Renal pelvis (tissue), 1 donor: ENCODE measurements at regions not wholly inside any gene's neighbourhood (a gene's known extent, or its start where the extent isn't known, plus 50 kb on each side); places are given as distances from the start of the nearest gene placed in this dataset.

Experiments used
- DNase-seq: peaks from one replicate; pipeline ENCODE4 v3.0.0-alpha.2; 2013

DNA sequence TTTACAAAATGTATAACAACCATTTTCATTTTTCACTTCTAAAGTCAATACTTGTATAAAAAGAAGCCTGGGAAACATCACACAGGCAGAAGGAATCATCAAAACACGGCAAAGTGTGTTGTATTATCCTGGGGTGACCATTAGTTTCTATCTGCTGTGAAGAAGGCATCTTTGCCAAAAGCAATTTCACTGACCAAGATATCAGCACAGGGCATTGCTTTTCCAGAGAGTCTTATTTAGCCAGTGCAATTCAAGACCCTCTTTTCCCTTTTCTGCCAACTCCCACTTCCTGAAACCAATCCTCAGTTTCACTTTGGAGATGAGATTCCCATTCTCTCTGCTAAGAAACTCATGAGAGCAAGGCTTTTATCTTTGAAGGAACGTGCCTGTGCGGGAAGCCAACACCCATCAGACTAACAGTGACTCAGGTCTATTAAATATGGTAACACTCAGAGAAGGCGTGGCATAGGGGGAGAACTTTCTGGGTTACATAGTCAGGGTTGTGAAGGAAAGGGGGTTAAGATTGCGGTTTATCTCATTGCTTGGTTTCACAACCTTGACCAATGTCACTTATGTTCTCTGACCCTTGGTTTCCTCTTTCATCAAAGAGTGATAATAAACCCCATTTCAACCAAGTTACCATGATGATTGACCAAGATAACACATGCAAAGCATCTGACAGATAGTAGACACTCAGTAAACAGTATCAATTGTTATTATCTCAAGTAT is 666.9 kb upstream of the KLF4 start:
- no peak for DNase-seq

DNA sequence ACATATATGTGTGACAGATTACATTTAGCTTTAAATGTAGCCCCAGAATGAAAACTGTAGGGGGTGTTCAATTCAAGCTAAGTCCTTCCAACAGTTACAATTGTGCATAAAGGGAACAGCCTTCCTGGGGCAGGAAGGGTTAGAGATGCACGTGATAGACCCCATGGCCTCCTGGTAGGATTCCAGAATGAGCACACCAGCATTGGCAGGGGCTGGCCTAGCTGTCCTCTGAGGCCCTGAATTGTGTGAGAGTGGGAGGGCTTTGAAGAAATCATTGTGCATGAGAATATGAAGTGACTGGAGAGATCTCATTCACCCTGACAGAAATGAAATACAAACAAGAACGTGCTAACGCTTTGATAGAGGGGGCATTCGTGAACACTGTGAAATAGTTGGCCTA is 663.8 kb upstream of the KLF4 start:
- no peak for DNase-seq

DNA sequence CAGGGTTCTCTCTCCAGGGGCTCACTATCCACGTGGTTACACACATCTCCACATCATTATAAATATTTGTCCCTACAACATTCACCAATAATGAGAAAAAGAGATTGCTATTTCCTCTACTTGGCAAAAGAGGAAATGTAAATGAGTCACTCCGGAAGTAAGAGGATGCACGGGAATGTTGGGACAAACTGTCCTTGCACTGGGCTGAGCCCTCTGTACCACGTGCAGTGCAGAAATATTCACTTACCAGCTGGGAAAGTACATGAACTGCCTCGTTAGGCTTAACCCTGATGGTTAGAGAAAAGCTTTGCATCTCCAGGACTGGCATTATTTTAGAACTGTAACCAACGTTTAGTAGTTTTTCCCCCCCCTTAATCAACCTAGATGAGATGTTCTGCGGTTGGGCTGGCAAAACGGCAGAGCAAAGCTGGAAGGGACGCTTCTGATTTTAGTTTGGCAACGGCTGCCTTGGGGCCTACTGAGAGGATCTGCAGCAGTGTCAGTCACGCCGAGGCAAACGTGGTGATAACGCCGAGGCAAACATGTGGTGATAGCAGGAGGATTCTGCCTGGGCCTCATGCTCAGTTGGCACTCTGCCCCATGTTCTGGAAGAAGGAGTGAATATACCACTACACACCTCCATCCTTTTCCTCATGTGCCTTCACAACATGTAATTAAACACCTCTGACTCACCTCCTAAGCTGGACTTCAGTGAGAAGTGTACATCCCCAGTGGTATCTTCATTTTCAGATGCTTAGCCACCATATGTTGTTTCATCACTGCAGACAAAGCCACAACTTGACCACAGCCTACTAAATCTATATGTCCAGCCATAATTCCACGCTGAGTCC is 661.4 kb upstream of the KLF4 start:
- no peak for DNase-seq

DNA sequence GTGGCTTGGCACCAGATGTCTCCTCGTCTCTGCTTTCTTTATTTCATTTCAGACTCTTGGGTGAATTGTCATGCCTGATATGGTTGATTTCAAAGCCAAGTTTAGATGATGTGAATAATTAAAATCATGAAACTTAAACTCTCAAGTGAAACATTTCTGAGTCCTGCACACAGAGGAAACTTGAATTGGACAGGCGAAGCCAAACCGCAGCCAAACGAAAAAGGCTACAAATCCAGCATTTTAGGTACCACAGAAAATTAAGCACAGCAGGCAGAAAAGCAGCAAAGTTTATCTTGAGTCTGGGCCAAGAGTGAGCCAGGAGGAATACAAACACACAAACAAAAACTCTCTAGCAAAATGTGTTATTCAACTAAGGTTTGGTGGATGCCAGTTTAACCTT is 659.8 kb upstream of the KLF4 start:
- no peak for DNase-seq

DNA sequence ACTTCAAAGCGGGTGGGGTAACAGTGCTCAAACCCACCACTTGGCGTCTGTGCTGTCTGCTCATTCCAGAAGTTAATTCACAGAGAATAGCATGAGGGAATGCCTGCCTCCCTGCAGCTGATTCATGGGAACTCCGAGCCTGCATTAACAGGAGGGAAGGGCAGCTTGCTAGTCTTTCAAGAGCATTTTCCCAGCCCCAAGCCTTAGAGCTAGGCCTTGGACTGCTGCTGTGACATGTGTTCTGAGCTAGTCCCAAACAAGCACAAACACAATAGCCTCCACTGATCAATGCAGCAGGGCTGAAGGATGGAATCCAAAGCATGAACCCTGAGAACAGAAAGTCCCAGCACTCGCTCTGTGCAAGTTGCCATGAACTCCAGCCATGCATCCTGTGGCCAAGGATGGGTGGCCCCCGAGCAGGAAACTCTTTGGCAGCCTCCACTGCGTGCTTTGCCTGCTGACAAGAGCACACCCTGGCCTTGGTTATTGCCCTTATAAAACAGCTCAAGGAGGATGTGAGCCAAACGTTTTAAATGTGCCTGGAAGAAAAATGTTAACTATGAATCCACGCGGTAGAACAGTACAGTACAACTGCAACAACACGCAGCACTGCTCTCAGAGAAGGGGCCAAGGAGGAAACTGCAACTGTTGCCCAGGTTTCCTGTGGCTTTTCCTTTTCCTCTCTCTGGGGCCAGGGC is 653.1 kb upstream of the KLF4 start:
- DNase-seq: peak; percentile 63

DNA sequence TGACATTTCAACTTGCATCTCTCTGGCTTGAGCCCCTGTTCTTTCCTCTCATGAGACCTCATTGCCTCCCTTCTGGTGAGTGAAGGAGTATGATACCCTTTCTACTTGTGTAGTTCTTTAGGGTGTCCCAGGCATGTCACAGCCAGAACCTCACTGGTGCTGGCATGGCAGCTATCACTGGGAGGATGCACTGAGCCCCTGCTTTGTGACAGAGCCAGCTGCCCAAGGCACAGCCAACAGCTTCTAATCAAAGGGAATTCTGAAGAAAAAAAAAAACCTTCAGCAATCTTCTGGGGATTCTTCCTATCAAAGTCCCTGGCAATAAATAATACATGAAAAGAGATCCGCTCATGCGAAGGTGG is 652.6 kb upstream of the KLF4 start:
- no peak for DNase-seq

DNA sequence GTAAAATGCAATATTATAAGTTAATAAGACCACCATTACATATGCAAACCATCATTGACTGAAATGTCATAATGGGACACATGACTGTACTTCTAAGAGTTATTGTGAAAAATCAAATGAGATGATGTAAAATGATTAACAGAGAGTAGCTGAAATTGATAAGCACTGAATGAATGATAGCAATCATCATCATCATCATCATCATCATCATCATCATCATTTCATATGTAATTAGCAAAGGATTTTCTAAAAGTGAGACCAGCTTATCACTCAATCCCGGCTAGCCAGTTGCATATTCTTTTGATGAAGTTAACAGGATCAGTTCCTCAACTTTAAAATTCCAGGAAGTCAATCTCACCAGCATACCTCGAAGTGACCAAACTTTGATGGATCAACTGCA is 650.3 kb upstream of the KLF4 start:
- no peak for DNase-seq

DNA sequence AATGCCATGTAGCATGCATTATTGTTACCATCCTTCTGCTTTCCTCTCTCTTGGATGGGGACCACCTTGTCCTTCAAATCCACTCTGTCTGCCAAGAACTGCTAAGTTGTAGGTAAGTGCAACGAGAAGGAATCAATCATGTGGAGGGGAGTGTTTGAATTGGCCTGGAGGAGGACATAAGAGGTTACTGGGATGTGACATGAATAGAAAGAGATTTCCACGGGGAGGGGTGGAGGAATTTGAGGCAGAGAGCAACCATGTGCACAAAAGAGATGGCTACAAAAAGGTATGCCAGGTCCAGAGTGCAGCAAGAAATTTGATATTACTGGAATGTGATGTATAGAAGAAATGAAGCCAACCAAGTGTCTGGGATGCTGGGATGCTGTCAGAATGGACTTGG is 648.9 kb upstream of the KLF4 start:
- DNase-seq: peak; percentile 54

DNA sequence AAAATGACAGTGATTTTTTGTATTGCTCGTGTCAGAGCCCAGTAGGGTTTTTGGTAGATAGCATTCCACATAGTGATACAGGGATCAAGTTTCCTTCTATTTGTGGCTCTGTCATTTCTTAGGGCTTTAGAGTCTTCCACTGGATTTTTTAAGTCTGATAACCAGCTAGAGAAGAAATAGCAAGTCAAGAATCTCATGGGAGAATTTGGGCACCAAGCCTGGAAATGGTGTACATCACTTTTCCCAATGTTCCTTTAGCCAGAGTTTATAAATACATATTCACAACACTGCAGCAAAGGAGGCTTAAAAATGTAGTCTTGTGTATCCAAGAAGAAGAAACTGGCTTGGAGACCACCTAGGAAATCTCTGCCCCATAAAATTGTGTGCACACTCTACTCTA is 647.1 kb upstream of the KLF4 start:
- no peak for DNase-seq

DNA sequence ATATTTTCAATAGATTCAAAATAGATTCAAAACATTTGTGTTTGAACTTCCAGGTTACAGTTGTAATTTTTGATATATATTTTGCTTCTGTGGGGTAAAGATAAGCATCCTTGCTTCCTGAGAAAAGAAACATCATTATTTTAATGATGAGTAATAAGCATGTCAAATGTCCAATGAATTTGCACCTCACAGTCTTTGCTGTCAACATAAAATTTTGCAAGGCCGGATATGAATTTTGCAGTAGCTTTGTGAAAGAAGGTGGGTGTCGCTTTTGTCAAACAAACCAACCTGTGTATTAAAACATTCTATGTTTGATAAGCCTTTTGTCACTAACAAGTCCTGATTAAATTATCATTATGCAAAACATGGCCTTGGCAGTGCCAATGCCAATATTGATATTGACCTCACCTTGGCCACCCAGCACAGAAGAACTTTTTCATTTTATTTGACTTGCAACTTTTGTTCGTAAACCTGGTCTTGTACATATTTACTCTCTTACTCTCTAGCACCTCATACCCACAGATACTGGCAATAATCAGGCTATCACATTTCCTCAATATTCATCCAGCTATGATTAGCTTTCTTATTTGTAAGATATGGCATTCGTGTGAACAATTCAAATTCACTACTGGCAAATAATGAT is 645.0 kb upstream of the KLF4 start:
- DNase-seq: no peak

DNA sequence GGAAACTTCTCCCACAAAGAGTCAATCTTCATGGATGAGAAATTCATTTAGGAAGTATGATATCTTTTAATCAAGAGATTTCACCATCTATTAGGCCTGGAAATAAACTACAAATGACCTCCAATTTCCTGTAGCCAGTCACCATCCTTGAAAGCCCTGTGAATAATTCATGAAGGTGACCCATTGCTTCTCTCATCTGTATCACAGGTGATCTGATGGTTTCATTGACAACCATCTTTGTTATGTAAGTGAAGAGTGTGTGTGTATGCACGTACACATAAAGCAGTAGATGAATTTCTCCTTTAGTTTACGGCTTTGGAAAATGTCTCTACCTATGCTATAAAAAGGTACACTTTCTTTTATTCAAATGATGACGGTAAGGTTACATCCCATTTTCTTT is 644.1 kb upstream of the KLF4 start:
- DNase-seq: no peak

DNA sequence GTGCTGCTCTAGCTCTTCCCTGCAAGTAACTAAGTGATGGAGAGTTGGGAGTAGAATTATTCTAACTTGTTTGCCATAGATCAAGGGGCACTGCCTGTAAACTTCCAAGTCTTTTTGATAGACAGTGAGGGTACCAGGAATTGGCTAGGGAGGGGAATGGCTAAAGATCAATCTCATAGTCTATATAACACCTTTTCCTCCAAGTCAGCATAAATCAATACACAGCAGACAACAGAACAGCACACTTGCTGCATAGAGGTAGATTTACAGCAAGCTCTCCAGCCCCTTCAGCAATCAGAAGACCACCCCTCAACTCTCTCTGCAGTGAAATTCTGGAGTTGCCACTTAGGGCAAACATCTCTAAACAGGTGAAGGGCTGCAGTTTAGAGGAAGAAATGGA is 643.5 kb upstream of the KLF4 start:
- DNase-seq: no peak

DNA sequence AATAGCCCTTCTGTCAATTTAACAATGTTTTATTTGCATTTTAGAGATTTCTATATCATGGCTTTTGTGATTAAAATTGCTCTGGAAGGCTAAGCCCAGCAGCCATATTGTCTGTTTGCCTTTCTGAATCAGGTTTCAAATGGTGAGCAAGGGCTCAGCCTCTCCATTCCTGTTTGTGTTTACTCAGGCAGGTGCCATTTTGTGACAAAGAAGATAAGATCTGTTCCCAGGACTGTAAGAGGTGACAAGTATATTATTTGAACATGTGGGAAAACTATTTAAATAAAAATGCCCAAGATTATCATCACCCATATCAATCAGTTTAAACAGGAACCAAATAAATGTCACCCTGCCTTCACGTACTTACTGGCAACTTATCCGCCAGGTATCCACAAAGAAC is 641.3 kb upstream of the KLF4 start:
- DNase-seq: no peak

DNA sequence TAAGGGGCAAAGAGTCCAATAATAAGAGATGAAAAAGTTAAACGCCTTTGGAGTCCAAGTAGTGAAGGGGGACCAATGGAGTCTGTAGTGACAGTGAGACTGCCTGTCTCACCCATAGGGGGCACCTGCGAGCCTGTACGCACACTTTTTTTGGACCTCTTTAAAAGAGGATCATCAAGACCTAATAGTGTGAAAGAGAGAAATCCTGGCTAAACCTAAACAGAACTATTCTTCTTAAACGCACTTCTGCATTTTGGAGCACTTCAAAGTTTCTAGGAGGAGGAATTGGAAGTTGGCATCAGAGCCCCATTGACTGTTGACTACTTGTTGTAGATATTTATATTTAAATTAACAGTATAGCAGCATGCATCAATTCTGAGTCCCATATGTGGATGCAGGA is 636.1 kb upstream of the KLF4 start:
- DNase-seq: no peak

DNA sequence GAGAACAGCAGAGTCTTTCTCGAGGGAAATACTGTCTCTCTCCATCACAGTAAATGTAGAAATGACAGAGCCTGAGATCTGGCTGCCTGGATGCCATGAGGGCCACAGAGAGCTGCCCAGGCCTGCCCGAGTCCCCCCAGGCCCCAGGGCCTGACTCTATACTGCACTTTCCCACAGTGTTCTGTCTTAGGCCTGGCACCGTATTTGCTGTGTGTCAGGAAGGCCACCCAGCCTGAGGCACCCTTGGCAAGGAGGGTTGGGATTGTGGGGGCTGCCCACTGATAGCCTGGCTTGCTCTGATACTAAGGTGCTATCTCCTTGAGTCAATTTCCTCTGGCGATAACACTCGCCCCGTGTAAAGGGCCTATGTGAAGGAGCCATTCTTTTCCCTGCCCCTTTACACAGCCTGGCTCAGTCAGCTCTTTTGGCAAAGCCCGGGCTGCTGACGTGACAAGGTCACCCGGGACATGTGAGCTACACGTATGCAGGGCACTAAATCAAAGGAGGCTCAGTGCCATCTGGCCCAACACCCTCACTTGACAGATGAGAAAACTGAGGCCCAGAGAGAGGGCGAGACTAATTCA is 630.1 kb upstream of the KLF4 start:
- DNase-seq: no peak

DNA sequence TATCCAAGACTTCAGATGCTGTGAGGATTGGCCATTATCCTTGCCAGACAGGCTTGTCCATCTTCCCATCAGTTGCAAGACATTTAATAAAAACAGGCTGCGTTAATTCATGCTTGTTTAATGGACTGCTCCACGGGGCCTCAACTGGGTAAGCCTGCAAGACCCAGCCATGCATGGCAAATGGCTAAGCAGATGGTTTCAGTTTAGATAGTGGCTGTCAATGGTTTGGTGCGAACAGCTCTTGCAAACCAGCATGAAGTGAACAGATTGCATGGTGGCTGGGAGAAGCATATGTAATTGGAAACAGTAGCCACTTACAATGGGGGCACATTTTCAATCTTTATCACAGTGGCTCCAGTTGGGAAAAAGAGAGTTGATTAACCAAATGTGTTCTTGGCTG is 628.2 kb upstream of the KLF4 start:
- DNase-seq: peak; percentile 9

DNA sequence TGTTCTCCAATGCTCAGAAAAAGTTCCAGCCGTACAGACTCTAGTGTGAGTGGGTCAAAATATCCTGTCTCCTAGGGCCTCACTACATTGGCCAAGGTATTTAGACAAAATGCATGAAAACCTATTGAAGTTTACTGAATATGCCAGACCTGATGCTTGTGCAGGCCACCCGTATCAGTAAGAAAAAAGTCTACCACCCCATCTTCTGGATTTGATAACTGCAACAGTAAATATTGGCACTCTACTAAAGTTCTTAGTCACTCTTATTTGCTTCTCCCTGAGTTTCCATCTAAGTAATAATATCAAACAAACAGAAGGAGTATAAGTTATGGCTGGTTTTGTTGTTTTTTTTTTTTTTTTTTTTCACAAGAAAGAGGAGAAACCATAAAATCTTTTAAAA is 627.7 kb upstream of the KLF4 start:
- DNase-seq: no peak

DNA sequence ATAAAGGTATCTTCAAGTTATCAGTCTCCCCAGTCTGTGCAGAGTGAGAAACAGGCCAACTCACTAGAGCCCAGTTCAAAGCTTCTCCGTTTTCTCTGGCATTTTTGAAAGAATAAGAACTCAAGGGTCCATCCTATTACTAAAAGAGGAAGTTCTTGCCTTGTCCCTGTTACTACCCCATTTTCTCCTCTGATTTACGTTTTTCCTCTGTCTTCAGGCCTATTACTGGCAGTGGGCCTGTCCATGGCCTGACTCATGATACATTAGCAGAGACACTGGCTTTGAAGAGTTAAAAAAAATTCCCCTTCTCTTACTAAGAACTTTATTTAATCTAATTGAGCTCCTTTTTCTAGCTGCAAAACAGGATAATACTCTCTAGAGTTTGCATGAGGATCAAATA is 624.0 kb upstream of the KLF4 start:
- DNase-seq: no peak

DNA sequence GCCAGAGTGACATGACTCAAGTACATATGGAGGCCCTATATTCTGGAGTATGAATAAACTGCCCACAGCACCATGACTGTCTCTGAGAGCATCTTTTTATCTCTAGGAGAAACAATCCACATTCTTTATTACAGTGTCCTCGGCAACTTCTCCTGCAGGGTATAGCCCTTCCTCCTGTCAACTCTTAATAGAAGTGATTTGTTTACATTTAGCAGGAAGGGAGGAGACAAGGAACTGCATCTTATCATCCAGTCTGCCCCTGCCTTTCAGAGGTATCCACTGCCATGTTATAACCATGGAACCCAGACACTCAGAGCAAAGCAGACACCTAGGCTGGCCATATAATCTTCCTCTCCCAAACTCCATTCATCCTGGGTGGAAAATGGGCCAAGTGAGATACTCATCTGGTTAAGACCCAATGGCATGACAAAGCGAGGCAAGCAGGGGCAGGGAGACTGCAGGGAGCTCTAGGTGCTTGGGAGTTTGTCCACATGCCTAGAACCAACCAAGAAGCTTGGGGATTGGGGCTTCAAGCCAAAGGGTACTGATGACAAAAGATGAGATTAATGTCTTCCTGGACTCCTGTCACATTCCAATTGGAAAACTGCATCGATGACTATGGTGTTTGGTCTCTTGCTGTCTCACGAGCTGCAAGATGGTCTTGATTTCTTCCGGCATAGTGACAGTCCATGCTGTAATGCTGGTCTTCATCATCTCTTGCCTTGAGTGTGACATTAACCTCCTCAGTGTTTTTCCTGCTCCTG is 620.5 kb upstream of the KLF4 start:
- DNase-seq: no peak

DNA sequence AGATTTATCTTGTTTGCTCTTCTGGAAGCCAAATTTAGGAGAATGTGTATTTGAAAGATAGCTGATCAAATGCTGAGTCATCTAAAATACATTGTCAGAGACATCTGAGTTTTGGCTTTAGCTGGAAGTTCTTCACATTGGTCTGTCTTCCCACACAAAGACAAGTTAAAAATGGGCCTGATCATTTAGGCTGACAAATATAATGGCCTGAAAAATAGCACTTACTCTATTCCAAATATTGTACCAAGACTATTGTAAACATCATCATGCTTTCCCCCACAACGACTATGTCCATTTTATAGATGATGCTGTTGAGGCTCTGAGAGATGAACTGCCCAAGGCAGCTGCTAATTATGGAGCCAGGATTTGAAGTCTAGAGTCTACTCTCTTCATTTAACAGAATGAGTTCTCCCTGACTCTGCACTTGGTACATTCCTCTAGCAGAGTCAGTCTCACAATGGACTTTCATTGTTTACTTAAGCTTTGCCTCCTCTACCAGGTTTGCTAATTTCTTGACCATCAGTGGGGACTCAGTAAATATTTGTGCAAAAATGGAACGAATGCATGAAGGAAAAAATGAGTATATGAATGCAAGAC is 619.4 kb upstream of the KLF4 start:
- no peak for DNase-seq

DNA sequence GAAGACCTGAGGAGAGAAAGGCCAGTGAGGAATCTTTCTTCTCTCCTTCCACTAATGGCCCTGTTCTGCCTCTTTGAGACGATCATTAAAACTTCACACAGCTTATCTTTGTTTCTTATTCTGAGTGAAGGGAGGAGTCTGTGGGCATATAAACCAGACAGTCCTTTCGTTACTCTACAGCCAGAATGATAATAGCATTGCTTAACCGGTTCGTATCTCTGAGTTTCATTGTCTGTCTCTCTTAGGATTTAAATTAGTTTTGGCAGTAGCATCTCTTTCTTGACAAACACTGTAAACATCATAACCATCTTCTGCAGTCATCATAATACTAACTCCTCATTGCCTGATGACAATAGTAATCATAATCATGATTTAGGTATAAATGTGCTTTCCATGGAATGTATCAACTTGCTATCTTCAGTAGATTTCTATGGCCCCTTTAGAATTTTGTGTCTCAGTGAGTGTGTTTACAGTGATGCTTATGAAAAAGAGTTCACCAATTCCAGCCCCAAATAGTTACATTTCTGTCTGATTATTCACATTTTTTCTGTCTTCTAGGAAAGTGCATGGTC is 618.8 kb upstream of the KLF4 start:
- DNase-seq: no peak
